ENCODE measurements at regions not wholly inside any gene's neighbourhood (a gene's known extent, or its start where the extent isn't known, plus 50 kb on each side); places are given as distances from the start of the nearest gene placed in this dataset.

GRCh38 chr3:76949462-76949861 lies 90.4 kb upstream of the ROBO2 start:
- TF ChIP-seq CTCF (IDR thresholded peaks at IDR 0.05) (no peak), POLR2A (IDR thresholded peaks at IDR 0.05) (no peak), POLR2AphosphoS5 (IDR thresholded peaks at IDR 0.05) (no peak)

Measured in transverse colon (tissue), 4 donors.